ENCODE measurements at regions not wholly inside any gene's neighbourhood (a gene's known extent, or its start where the extent isn't known, plus 50 kb on each side); places are given as distances from the start of the nearest gene placed in this dataset.

DNA sequence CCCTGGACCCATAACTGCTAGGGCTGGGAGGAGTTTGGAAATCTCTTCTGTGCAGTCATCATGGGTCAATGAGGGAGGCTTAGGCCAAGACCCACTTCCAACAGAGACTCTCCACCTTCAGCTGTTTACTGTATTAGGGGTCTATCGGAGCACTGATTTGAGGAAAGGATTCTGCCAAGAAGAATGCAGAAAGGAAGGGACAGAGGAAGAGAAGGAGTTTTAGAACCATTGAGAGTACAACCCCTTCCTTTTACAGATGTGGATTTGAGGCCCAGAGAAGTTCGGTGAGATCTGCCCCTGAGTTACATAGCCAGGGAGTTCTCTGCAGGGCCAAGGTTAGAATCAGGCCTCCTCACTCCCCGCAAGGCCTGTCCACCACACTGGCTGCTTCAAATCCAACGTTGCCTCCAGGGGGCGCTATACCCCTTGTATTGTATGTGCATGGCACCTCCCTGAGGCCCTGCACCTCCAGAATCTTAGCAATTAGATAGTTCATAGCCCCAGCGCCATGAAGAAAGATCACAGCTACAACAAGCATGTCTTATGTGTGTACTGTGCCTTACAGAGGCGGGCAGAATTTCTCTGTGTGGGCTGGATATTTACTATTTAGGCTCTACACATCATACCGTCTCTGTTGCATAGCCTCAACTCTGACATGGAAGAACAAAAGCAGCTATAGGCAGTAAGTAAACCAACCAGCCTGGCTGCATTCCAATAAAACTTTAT is 246.8 kb downstream of the SKIDA1 start:
- Histone ChIP-seq H3K27me3 (replicated peaks in 1 of 2; ENCODE audit: control insufficient read depth in 2 of 2, extremely low read depth in 1 of 2, insufficient read depth in 2 of 2, low read length in 1 of 2) (peaks cover 0 to 8% of the 10 kb centered on the region in 2 experiments), H3K9me3 (no peaks in the 10 kb centered on the region), H3K4me1 (ENCODE audit: control insufficient read depth in 1 of 2, extremely low read depth in 1 of 2, insufficient read depth in 2 of 2, low read length in 2 of 2) (no peaks in the 10 kb centered on the region), H3K36me3 (ENCODE audit: control insufficient read depth in 2 of 2, extremely low read depth in 1 of 2, insufficient read depth in 1 of 2, low read length in 1 of 2) (no peaks in the 10 kb centered on the region), H3K4me3 (ENCODE audit: control insufficient read depth in 1 of 2, extremely low read depth in 1 of 2, low read length in 1 of 2) (no peak overlapping the region), H3K27ac (ENCODE audit: low read length) (no peak overlapping the region)
- DNase-seq, result peak in 34 of 35 experiments; percentile 4 to 68 (median 40)
- H3K4me1 Mint-ChIP-seq, result peaks cover 0 to 7% (median 0%) of the 10 kb centered on the region in 3 donors
- H3K27me3 Mint-ChIP-seq, result peaks cover 7 to 12% of the 10 kb centered on the region in 2 donors
- 22% methylated on average over 3 of the region's 8 CpGs for WGBS (ENCODE audit: insufficient coverage)
- H3K4me3 Mint-ChIP-seq, result no peak overlapping the region
- ChIA-PET POLR2A (no interaction called here), CTCF (interaction anchor here (0.7 to 1.1 kb wide), 3 partner anchors 14 to 1766 kb away, joined by 3 to 7 read pairs (median 3); no protein-coding TSS in a partner anchor)
- no peaks in the 10 kb centered on the region for H3K36me3 Mint-ChIP-seq
- H3K9me3 Mint-ChIP-seq, result no peaks in the 10 kb centered on the region
- H3K27ac Mint-ChIP-seq, result no peak overlapping the region
- peak in 2 of 4 experiments; percentile 34 to 61 for ATAC-seq (replicated peaks in 1 of 4)

DNA sequence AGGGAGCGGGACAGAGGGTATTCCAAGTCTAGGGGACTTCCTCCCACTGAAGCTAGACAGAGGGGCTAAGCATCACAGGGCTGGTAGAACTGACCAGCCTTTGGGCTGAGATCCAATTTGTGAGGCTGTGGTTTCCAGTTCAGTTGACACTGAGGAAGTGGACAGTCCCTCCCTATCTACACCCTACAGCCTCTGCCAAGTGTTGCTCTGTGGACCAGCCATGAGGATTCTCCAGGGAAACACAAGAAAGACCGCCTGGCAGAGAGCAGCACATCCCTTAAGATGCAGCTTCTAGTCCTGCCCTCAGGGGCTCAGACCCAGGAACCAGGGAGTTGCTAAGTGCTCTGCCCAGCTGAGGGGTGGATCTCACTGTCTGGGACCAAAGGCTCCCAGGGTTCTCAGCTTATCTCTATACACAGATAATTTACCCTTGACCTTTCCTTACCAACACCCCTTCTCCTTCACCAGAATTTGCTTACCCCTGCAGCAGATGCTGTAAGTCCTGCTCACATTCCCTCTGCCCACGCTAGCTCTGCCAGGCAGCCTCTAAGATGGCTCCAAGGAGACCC is 252.0 kb downstream of the SKIDA1 start:
- Mint-ChIP-seq H3K27ac (no peak overlapping the region), H3K4me3 (no peak overlapping the region), H3K27me3 (peaks cover 6% of the 10 kb centered on the region in 2 donors), H3K36me3 (no peaks in the 10 kb centered on the region), H3K9me3 (peaks cover 2 to 8% (median 6%) of the 10 kb centered on the region in 3 donors), H3K4me1 (peaks cover 0 to 3% (median 0%) of the 10 kb centered on the region in 3 donors)
- no peak for DNase-seq
- Histone ChIP-seq H3K4me1 (ENCODE audit: control insufficient read depth in 1 of 2, extremely low read depth in 1 of 2, insufficient read depth in 2 of 2, low read length in 2 of 2) (no peaks in the 10 kb centered on the region), H3K27ac (ENCODE audit: low read length) (no peak overlapping the region), H3K36me3 (ENCODE audit: control insufficient read depth in 2 of 2, extremely low read depth in 1 of 2, insufficient read depth in 1 of 2, low read length in 1 of 2) (no peaks in the 10 kb centered on the region), H3K9me3 (no peaks in the 10 kb centered on the region), H3K4me3 (ENCODE audit: control insufficient read depth in 1 of 2, extremely low read depth in 1 of 2, low read length in 1 of 2) (no peak overlapping the region), H3K27me3 (replicated peaks in 1 of 2; ENCODE audit: control insufficient read depth in 2 of 2, extremely low read depth in 1 of 2, insufficient read depth in 2 of 2, low read length in 1 of 2) (peaks cover 0 to 8% of the 10 kb centered on the region in 2 experiments)
- ChIA-PET POLR2A (no interaction called here), CTCF (no interaction called here)
- 66% methylated on average over 2 of the region's 3 CpGs for WGBS (ENCODE audit: insufficient coverage)
- no peak for ATAC-seq (replicated peaks in 1 of 4)

DNA sequence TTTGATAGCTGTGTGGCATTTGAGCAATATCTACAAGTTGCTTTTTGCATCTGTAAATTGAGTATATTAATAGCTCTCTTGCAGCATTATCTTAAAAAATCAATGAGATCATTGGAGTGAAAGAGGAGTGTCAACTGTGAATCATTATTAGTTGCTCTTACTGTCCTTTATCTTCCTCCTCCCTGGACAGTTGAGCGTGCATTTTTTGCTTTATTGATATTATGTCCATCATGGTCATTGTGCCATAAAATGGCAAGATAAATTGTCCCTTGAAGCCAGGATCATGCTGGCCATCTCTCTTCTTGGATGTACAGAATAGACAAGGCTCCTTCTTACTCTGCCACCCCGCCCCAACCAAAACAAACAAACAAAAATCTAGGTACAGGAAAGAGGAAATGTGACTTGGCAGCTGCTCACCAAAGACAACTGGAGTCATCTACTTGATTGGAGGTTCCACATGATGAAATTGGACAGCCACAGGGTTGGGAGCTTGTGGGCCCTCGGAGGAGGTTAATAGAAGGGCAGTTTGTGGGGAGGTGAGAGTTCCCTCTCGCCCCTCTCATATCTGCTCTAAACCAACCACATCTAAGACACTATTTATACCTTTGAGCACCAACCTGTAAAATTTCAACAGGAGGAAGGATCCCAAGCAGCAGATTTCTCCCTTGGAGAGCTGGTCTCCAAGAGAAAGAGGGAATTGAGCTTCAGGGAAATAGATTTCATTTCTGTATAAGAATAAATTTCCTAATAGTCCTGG is 252.7 kb downstream of the SKIDA1 start:
- POLR2A ChIA-PET, result no interaction called here

DNA sequence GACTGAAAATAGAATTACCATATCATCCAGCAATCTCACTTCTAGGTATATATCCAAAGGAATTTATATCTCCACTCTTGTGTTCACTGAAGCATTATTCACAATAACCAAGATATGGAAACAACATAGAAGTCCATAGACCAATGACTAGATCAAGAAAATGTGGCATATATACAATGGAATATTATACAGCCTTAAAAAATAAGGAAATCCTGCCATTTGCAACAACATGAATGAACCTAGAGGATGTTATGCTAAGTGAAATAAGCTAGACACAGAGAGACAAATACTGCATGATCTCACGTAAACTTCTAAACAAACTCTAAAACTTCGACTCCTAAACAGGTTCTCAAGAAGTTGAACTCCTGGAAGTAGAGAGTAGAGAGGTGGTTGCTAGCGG is 254.5 kb downstream of the SKIDA1 start:
- Histone ChIP-seq H3K27me3 (replicated peaks in 1 of 2; ENCODE audit: control insufficient read depth in 2 of 2, extremely low read depth in 1 of 2, insufficient read depth in 2 of 2, low read length in 1 of 2) (peaks cover 0 to 5% of the 10 kb centered on the region in 2 experiments), H3K4me3 (ENCODE audit: control insufficient read depth in 1 of 2, extremely low read depth in 1 of 2, low read length in 1 of 2) (no peak overlapping the region), H3K36me3 (ENCODE audit: control insufficient read depth in 2 of 2, extremely low read depth in 1 of 2, insufficient read depth in 1 of 2, low read length in 1 of 2) (no peaks in the 10 kb centered on the region), H3K27ac (ENCODE audit: low read length) (no peak overlapping the region), H3K4me1 (ENCODE audit: control insufficient read depth in 1 of 2, extremely low read depth in 1 of 2, insufficient read depth in 2 of 2, low read length in 2 of 2) (no peaks in the 10 kb centered on the region), H3K9me3 (no peaks in the 10 kb centered on the region)
- H3K4me3 Mint-ChIP-seq, result no peak overlapping the region
- peaks cover 2 to 8% (median 6%) of the 10 kb centered on the region in 3 donors for H3K9me3 Mint-ChIP-seq
- 100% methylated on average over 1 of the region's 3 CpGs for WGBS (ENCODE audit: insufficient coverage)
- H3K36me3 Mint-ChIP-seq, result no peaks in the 10 kb centered on the region
- peaks cover 6% of the 10 kb centered on the region in 2 donors for H3K27me3 Mint-ChIP-seq
- POLR2A ChIA-PET, result no interaction called here
- no peak overlapping the region for H3K27ac Mint-ChIP-seq
- no peak for ATAC-seq (replicated peaks in 1 of 4)
- no peak for DNase-seq
- no peaks in the 10 kb centered on the region for H3K4me1 Mint-ChIP-seq
- CTCF ChIA-PET, result interaction anchor here in 1 of 2 donors (0.6 kb wide), 1 partner anchor 23 kb away, joined by 4 read pairs; no protein-coding TSS in a partner anchor

More for the DNA sequence above, 252.7 kb downstream of the SKIDA1 start:
- no peak for ATAC-seq (replicated peaks in 1 of 4)
- WGBS (ENCODE audit: insufficient coverage), result no CpG with 5 or more reads among the region's 4 CpGs
- Histone ChIP-seq H3K9me3 (no peaks in the 10 kb centered on the region), H3K36me3 (ENCODE audit: control insufficient read depth in 2 of 2, extremely low read depth in 1 of 2, insufficient read depth in 1 of 2, low read length in 1 of 2) (no peaks in the 10 kb centered on the region), H3K27me3 (replicated peaks in 1 of 2; ENCODE audit: control insufficient read depth in 2 of 2, extremely low read depth in 1 of 2, insufficient read depth in 2 of 2, low read length in 1 of 2) (peaks cover 0 to 11% of the 10 kb centered on the region in 2 experiments), H3K27ac (ENCODE audit: low read length) (no peak overlapping the region), H3K4me3 (ENCODE audit: control insufficient read depth in 1 of 2, extremely low read depth in 1 of 2, low read length in 1 of 2) (no peak overlapping the region), H3K4me1 (ENCODE audit: control insufficient read depth in 1 of 2, extremely low read depth in 1 of 2, insufficient read depth in 2 of 2, low read length in 2 of 2) (no peaks in the 10 kb centered on the region)
- H3K4me1 Mint-ChIP-seq, result no peaks in the 10 kb centered on the region
- H3K36me3 Mint-ChIP-seq, result no peaks in the 10 kb centered on the region
- DNase-seq, result no peak
- H3K27ac Mint-ChIP-seq, result no peak overlapping the region
- peaks cover 2 to 8% (median 6%) of the 10 kb centered on the region in 3 donors for H3K9me3 Mint-ChIP-seq
- CTCF ChIA-PET, result no interaction called here
- peaks cover 6% of the 10 kb centered on the region in 2 donors for H3K27me3 Mint-ChIP-seq
- H3K4me3 Mint-ChIP-seq, result no peak overlapping the region

DNA sequence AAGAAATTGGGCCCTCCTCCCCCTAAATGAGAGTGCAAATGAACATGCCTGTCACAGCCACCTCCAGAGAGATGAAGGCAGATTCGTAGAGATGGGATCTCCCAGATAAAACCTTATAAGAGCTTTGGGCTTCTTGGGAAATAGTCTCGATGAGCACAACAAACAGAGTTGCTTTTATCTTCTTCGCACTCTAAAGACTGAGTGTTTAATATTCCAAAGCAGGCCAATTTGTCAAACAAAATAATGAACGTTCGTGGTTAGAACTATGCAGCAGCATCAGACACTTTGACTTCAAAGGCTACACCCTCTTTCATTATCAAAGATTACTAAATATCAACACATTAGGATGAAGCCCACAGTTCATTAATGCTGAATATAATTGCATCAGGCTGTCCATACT is 256.2 kb downstream of the SKIDA1 start:
- Mint-ChIP-seq H3K4me1 (no peaks in the 10 kb centered on the region), H3K27ac (no peak overlapping the region), H3K9me3 (peaks cover 2 to 8% (median 6%) of the 10 kb centered on the region in 3 donors), H3K27me3 (peaks cover 6% of the 10 kb centered on the region in 2 donors), H3K4me3 (no peak overlapping the region), H3K36me3 (no peaks in the 10 kb centered on the region)
- H3K27me3 ChIP-seq (replicated peaks in 1 of 2; ENCODE audit: control insufficient read depth in 2 of 2, extremely low read depth in 1 of 2, insufficient read depth in 2 of 2, low read length in 1 of 2), result peaks cover 0 to 3% of the 10 kb centered on the region in 2 experiments
- no peaks in the 10 kb centered on the region for H3K9me3 ChIP-seq
- ChIA-PET POLR2A (no interaction called here), CTCF (no interaction called here)
- no peak overlapping the region for H3K4me3 ChIP-seq (ENCODE audit: control insufficient read depth in 1 of 2, extremely low read depth in 1 of 2, low read length in 1 of 2)
- no peaks in the 10 kb centered on the region for H3K4me1 ChIP-seq (ENCODE audit: control insufficient read depth in 1 of 2, extremely low read depth in 1 of 2, insufficient read depth in 2 of 2, low read length in 2 of 2)
- ATAC-seq (replicated peaks in 1 of 4) (no peak), DNase-seq (no peak)
- 62% methylated on average over 5 of the region's 5 CpGs for WGBS (ENCODE audit: insufficient coverage)
- no peak overlapping the region for H3K27ac ChIP-seq (ENCODE audit: low read length)
- H3K36me3 ChIP-seq (ENCODE audit: control insufficient read depth in 2 of 2, extremely low read depth in 1 of 2, insufficient read depth in 1 of 2, low read length in 1 of 2), result no peaks in the 10 kb centered on the region

DNA sequence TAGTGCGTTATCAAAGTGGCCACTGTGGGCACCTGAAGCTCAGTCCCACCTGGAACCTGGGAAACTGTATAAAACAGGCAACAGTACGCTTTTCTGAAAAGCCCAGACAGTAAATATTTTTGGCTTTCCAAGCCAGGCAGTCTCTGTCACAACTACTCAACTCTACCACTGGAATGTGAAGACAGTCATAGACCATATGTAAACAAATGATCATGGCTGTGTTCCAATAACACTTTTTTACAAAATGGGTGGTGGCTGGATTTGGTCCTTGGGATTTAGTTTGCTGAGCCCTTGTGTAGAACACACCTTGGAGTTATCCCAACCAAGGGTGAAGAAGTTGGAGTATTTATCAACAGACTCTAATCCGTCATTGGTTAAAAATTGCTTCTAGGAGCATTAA is 259.9 kb downstream of the SKIDA1 start:
- no peak for ATAC-seq (replicated peaks in 1 of 4)
- no peak overlapping the region for H3K27ac Mint-ChIP-seq
- ChIA-PET CTCF (no interaction called here), POLR2A (no interaction called here)
- Histone ChIP-seq H3K4me3 (ENCODE audit: control insufficient read depth in 1 of 2, extremely low read depth in 1 of 2, low read length in 1 of 2) (no peak overlapping the region), H3K4me1 (ENCODE audit: control insufficient read depth in 1 of 2, extremely low read depth in 1 of 2, insufficient read depth in 2 of 2, low read length in 2 of 2) (no peaks in the 10 kb centered on the region), H3K27me3 (replicated peaks in 1 of 2; ENCODE audit: control insufficient read depth in 2 of 2, extremely low read depth in 1 of 2, insufficient read depth in 2 of 2, low read length in 1 of 2) (peaks cover 0 to 5% of the 10 kb centered on the region in 2 experiments), H3K27ac (ENCODE audit: low read length) (no peak overlapping the region), H3K9me3 (no peaks in the 10 kb centered on the region), H3K36me3 (ENCODE audit: control insufficient read depth in 2 of 2, extremely low read depth in 1 of 2, insufficient read depth in 1 of 2, low read length in 1 of 2) (no peaks in the 10 kb centered on the region)
- peaks cover 0 to 1% (median 1%) of the 10 kb centered on the region in 3 donors for H3K9me3 Mint-ChIP-seq
- 79% methylated on average over 3 of the region's 3 CpGs for WGBS (ENCODE audit: insufficient coverage)
- H3K27me3 Mint-ChIP-seq, result peaks cover under 1 to 1% of the 10 kb centered on the region in 2 donors
- no peak overlapping the region for H3K4me3 Mint-ChIP-seq
- no peaks in the 10 kb centered on the region for H3K4me1 Mint-ChIP-seq
- no peak for DNase-seq
- no peaks in the 10 kb centered on the region for H3K36me3 Mint-ChIP-seq

Measured in T-cell (primary cell).